Effector memory CD8-positive, alpha-beta T cell (primary cell): ENCODE measurements at regions not wholly inside any gene's neighbourhood (a gene's known extent, or its start where the extent isn't known, plus 50 kb on each side); places are given as distances from the start of the nearest gene placed in this dataset.
A peak's percentile ranks its signal among the peaks of the same experiment; 100 is the strongest.

Source experiments
- ATAC-seq: fragments of 150-1000 bp; cut with Tn5 transposase; replicated peaks from 2 replicates; pipeline ENCODE4 v1.10.0; 2021; ENCODE audit warnings: mild to moderate bottlenecking, moderate library complexity
- DNase-seq, 3 experiments: peaks; one replicate each; pipeline ENCODE4 v3.0.0; 2021
- H3K27ac Mint-ChIP-seq, 2 donors: one replicate each; pipeline ENCODE4 v1.8.0; 2022; ENCODE audit warnings: mild to moderate bottlenecking in 2 of 2, mixed read lengths in 2 of 2, moderate library complexity in 2 of 2
- H3K27me3 Mint-ChIP-seq, 2 donors: one replicate each; pipeline ENCODE4 v1.8.0; 2022; ENCODE audit warnings: mixed read lengths in 2 of 2
- H3K36me3 Mint-ChIP-seq: one replicate; pipeline ENCODE4 v1.8.0; 2022; ENCODE audit warnings: mild to moderate bottlenecking, moderate library complexity, mixed read lengths; ENCODE audit not compliant: insufficient read depth
- H3K4me1 Mint-ChIP-seq, 2 donors: one replicate each; pipeline ENCODE4 v1.8.0; 2022; ENCODE audit warnings: low read depth in 2 of 2, mixed read lengths in 2 of 2
- H3K4me3 Mint-ChIP-seq, 2 donors: one replicate each; pipeline ENCODE4 v1.8.0; 2022; ENCODE audit warnings: mild to moderate bottlenecking in 2 of 2, mixed read lengths in 2 of 2, moderate library complexity in 2 of 2
- H3K9me3 Mint-ChIP-seq, 2 donors: one replicate each; pipeline ENCODE4 v1.8.0; 2022; ENCODE audit warnings: mixed read lengths in 2 of 2

DNA sequence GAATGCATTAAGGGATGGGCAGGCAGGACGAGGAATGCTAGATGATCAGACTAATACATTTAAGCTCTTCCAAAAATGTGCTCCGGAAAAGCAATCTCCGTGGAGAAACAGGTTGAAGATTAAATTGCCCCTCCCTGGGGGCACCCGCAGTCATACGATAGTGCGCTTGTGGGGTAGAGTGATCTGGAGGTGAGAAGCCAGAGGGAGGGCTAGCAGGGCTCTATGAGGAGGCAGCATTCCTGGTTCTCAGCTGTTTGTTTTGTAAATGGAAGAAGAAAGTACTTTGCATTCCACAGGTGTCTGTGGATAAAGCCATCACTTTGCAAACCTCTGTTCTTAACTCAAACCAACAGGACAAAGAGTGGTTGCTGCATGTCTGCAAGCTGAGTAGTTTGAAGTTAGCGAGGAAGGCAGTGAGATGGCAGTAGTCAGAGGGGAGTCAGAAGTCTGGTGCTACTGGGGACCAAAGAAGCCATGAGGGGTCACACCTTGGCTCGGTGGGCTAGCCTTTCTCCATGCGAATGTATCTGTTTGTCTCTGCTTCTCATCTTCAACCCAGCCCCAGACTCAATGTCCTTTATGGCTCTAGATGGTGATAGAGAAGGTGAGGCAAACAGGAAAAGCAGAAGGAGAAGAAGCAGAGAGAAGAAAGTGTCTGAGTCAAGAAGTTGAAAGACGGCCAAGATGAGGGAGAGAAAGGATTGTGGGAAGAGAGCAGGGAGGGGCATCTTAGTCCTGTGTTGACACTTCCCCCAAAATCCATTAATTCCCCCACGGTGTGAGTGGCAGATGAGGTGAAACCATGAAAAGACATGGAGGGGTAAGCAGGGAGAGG is 65.2 kb upstream of the GJA8 start:
- DNase-seq (no peak), ATAC-seq (no peak)
- Mint-ChIP-seq H3K9me3 (no peaks in the 10 kb centered on the region), H3K27me3 (peaks cover 52 to 58% of the 10 kb centered on the region in 2 donors), H3K36me3 (no peaks in the 10 kb centered on the region), H3K4me3 (no peak overlapping the region), H3K4me1 (no peaks in the 10 kb centered on the region), H3K27ac (no peak overlapping the region)

DNA sequence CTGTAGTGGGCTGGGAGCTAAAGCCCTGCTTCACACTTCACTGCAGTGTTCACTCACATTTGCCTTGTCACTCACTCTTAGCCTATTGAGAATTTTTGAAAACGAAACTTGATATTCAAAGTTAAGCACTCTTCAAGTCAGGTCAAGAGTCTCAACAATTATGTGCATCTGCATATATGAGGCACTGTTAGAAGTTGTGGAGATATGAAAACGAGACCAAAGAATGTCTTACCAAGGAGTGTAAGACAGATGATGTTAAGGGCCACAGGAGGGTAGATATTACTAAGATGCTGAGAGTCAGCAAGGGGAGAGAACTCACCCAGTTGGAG is 64.7 kb upstream of the GJA8 start:
- H3K9me3 Mint-ChIP-seq = no peaks in the 10 kb centered on the region

DNA sequence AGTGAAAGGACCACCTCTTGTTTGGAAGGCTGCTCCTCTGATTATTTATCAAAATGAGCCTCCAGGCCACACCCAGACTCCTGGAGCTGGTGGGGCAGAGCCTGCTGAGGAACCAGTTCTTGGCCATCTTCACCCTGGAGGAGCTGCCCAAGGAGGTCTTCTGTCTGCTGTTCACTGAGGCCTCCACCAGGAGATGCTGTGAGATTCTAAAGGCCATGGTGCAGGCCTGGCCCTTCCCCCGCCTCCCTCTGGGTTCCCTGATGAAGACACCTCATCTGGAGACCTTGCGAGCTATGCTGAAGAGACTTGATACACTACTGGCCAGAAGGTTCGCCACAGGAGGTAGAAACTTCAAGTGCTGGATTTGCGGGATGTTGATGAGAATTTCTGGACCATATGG is 61.7 kb upstream of the GJA8 start:
- DNase-seq (peak in 1 of 3 experiments; percentile 1), ATAC-seq (no peak)
- H3K27me3 Mint-ChIP-seq = peaks cover 20 to 40% of the 10 kb centered on the region in 2 donors
- no peak overlapping the region for H3K4me3 Mint-ChIP-seq
- no peaks in the 10 kb centered on the region for H3K9me3 Mint-ChIP-seq
- no peak overlapping the region for H3K27ac Mint-ChIP-seq
- no peaks in the 10 kb centered on the region for H3K4me1 Mint-ChIP-seq
- H3K36me3 Mint-ChIP-seq = no peaks in the 10 kb centered on the region

More for the DNA sequence above, 64.7 kb upstream of the GJA8 start:
- H3K4me3 Mint-ChIP-seq = no peak overlapping the region
- H3K36me3 Mint-ChIP-seq = no peaks in the 10 kb centered on the region
- H3K4me1 Mint-ChIP-seq = no peaks in the 10 kb centered on the region
- H3K27ac Mint-ChIP-seq = no peak overlapping the region
- peaks cover 46 to 52% of the 10 kb centered on the region in 2 donors for H3K27me3 Mint-ChIP-seq
- DNase-seq (no peak), ATAC-seq (no peak)

DNA sequence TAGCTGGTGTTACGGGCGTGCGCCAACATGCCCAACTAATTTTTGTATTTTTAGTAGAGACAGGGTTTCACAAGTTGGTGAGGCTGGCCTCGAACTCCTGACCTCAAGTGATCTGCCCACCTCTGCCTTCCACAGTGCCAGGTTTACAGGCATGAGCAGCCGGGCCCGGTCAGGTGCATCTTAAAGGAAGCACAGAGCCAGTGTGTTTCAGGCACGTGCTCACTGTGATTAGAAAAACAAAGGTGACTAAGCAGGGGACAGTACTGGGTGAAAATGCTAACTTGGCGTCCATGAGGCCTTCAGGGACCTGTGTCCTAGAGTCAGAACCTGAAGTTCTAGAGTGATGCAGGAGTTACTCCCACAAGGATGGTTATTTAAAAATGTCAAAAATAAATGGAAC is 60.0 kb upstream of the GJA8 start:
- DNase-seq (no peak), ATAC-seq (no peak)
- no peak overlapping the region for H3K4me3 Mint-ChIP-seq
- no peaks in the 10 kb centered on the region for H3K9me3 Mint-ChIP-seq
- H3K36me3 Mint-ChIP-seq = no peaks in the 10 kb centered on the region
- peaks cover 7 to 40% of the 10 kb centered on the region in 2 donors for H3K27me3 Mint-ChIP-seq
- H3K27ac Mint-ChIP-seq = no peak overlapping the region
- no peaks in the 10 kb centered on the region for H3K4me1 Mint-ChIP-seq

DNA sequence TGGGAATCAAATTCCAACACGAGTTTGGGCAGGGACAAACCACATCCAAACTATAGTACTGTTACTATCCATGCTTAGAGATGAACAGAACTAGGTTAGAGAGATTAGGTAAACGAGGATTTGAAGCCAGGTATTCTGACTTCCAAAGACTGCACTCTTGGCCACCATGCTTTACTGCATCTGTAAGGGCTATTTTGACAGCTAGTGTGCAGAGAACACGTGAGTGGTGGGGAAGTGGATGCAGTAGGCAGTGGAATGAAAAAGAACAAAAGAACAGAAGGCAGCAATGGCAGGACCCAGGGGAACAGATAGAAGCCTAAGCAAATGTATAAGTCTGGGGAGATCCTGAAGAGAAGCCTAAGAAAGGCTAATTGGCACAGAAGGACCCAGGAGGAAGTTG is 59.1 kb upstream of the GJA8 start:
- peaks cover 1 to 40% of the 10 kb centered on the region in 2 donors for H3K27me3 Mint-ChIP-seq
- no peaks in the 10 kb centered on the region for H3K4me1 Mint-ChIP-seq

GRCh38 chr1:147847831-147848230 is 54.8 kb upstream of the GJA8 start:
- no peak for ATAC-seq
- H3K4me1 Mint-ChIP-seq = no peaks in the 10 kb centered on the region
- H3K27me3 Mint-ChIP-seq = peaks cover 18 to 54% of the 10 kb centered on the region in 2 donors
- H3K4me3 Mint-ChIP-seq = no peak overlapping the region
- no peaks in the 10 kb centered on the region for H3K36me3 Mint-ChIP-seq
- H3K27ac Mint-ChIP-seq = no peak overlapping the region
- DNase-seq = no peak
- H3K9me3 Mint-ChIP-seq = no peaks in the 10 kb centered on the region

More for the DNA sequence above, 59.1 kb upstream of the GJA8 start:
- Mint-ChIP-seq H3K27ac (no peak overlapping the region), H3K4me3 (no peak overlapping the region), H3K9me3 (no peaks in the 10 kb centered on the region), H3K36me3 (no peaks in the 10 kb centered on the region)
- ATAC-seq = no peak
- DNase-seq = no peak

GRCh38 chr1:147849098-147849895 is 53.3 kb upstream of the GJA8 start:
- ATAC-seq (no peak), DNase-seq (no peak)
- Mint-ChIP-seq H3K4me1 (no peaks in the 10 kb centered on the region), H3K36me3 (no peaks in the 10 kb centered on the region), H3K9me3 (no peaks in the 10 kb centered on the region), H3K27me3 (peaks cover 23 to 44% of the 10 kb centered on the region in 2 donors), H3K4me3 (no peak overlapping the region), H3K27ac (no peak overlapping the region)

GRCh38 chr1:147850737-147851136 is 51.9 kb upstream of the GJA8 start:
- Mint-ChIP-seq H3K27ac (no peak overlapping the region), H3K9me3 (no peaks in the 10 kb centered on the region), H3K36me3 (no peaks in the 10 kb centered on the region), H3K4me3 (no peak overlapping the region), H3K4me1 (no peaks in the 10 kb centered on the region), H3K27me3 (peaks cover 27 to 49% of the 10 kb centered on the region in 2 donors)
- DNase-seq (no peak), ATAC-seq (no peak)

DNA sequence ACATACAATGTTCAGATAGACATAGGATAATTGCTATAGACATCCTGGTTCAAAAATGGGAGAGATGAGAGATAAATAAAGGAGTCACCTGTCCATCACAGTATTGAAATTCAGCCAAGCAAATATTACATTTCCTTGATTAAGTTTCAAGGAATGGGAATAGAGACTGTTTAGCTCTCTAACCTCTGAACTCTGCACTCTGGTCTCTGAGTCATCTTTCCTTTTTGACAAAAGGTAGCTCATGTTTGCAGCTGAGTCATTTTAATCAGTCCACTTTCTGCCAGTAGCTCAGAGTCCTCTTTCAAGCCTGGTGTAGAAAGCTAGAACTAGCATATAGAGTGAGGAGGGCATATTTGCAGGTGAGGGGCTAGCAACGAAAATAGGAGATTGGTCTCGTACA is 51.4 kb upstream of the GJA8 start:
- Mint-ChIP-seq H3K36me3 (no peaks in the 10 kb centered on the region), H3K27me3 (peaks cover 31 to 49% of the 10 kb centered on the region in 2 donors), H3K9me3 (no peaks in the 10 kb centered on the region), H3K4me3 (no peak overlapping the region), H3K4me1 (no peaks in the 10 kb centered on the region), H3K27ac (no peak overlapping the region)
- ATAC-seq (no peak), DNase-seq (no peak)

DNA sequence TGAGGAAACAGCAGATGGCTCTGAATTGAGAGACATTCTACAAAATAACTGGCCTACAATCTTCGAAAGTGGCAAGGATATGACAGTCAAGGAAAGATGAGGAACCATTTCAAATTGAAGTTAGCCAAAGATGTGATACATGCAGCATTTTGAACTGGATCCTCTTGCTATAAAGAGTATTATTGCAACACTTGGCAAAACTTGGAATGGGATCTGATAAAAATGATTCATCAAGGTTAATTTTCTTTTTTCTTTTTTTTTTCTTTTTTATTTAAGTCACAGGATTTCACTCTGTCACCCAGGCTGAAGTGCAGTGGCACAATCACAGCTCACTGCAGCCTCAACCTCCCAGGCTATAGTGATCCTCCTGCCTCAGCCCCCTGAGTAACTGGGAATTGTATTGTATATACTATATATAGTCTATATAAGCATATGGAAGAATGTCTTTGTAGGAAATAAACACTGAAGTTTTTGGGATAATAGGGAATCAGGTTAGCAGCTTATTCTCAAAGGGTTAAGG is 49.8 kb upstream of the GJA8 start:
- Mint-ChIP-seq H3K27me3 (peaks cover 46 to 51% of the 10 kb centered on the region in 2 donors), H3K36me3 (no peaks in the 10 kb centered on the region), H3K4me1 (no peaks in the 10 kb centered on the region), H3K27ac (no peak overlapping the region), H3K9me3 (no peaks in the 10 kb centered on the region), H3K4me3 (no peak overlapping the region)
- ATAC-seq = no peak
- no peak for DNase-seq
